ENCODE measurements at regions not wholly inside any gene's neighbourhood (a gene's known extent, or its start where the extent isn't known, plus 50 kb on each side); places are given as distances from the start of the nearest gene placed in this dataset.
"Not testable (repeated sequence)": the region's sequence is repeated elsewhere in the genome, so short reads cannot be mapped to it uniquely, and the experiment has no call there.

DNA sequence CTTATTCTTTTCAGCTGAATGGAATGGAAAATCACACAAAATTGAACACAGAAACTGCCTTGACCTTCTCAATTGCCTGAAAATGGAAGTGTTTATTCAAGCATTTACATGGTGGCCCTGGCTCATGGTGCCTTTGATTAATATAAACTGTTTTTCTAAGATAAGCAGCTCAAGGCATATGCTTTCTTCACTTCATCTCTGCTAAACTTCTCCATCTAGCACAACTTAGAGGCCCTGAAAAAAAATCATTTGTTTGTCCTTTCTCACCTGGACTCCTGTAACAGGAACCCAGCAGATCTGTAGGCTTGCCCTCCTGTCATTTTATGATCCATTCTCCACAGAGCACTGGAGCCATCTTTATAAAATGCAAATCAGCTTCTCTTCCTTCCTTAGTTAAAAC is 117.5 kb upstream of the KRR1 start:
- Histone ChIP-seq H3K27me3 (ENCODE audit: control insufficient read depth, insufficient read depth, low read length) (no peaks in the 10 kb centered on the region), H3K36me3 (ENCODE audit: control insufficient read depth, insufficient read depth, low read length) (no peaks in the 10 kb centered on the region), H3K4me3 (ENCODE audit: low read depth, low read length) (no peak overlapping the region)
- DNase-seq (ENCODE audit: low read depth), result no peak
- TF ChIP-seq, protein P1, sequence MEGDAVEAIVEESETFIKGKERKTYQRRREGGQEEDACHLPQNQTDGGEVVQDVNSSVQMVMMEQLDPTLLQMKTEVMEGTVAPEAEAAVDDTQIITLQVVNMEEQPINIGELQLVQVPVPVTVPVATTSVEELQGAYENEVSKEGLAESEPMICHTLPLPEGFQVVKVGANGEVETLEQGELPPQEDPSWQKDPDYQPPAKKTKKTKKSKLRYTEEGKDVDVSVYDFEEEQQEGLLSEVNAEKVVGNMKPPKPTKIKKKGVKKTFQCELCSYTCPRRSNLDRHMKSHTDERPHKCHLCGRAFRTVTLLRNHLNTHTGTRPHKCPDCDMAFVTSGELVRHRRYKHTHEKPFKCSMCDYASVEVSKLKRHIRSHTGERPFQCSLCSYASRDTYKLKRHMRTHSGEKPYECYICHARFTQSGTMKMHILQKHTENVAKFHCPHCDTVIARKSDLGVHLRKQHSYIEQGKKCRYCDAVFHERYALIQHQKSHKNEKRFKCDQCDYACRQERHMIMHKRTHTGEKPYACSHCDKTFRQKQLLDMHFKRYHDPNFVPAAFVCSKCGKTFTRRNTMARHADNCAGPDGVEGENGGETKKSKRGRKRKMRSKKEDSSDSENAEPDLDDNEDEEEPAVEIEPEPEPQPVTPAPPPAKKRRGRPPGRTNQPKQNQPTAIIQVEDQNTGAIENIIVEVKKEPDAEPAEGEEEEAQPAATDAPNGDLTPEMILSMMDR (IDR thresholded peaks at IDR 0.05; ENCODE audit: insufficient read depth, low read length, poor library complexity, severe bottlenecking), result no peak

DNA sequence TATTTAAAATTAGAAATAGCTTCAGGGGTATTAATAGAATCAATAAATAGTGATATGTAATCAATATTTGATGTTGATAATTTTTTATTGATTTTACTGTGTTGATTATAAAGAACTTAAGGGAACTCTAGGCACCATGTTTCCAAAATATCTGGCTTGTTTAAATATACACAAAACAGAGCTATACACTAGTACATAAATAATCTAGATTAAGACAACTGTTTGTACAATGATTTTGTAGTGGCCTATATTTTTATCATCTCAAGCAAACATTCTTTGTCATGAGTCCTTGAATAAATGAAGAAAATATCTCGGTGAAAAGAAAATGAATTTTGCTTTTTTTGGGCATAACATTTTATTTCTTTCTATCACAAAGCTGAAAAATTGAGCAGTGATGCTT is 117.1 kb upstream of the KRR1 start:
- H3K4me3 ChIP-seq (ENCODE audit: low read depth, low read length), result no peak overlapping the region
- TF ChIP-seq, protein P1 (IDR thresholded peaks at IDR 0.05; ENCODE audit: insufficient read depth, low read length, poor library complexity, severe bottlenecking), result no peak

DNA sequence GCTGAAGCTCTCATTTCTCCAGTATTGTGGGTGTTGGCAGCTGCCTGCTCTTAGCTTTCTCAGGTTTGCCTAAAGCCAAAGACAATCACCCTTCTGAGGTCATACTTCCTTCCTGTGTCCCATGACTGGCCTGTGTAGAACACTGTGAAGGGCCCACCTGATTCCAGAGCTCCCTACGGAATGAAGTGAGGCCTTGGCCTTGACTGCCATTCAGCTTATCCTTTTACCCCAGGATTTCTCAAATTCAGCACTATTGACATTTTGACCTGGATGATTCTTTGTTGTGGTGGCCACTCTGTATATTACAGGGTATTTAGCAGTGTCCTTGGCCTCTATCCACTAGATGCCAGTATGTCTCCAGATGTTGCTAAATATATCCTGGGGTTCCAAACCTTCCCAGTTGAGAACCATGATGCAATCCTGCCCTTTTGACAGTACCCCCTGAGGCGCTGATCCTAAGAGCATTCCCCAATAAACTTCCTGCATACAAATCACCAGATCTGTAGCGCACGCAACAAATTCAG is 112.3 kb upstream of the KRR1 start:
- Histone ChIP-seq H3K36me3 (ENCODE audit: control insufficient read depth, insufficient read depth, low read length) (no peaks in the 10 kb centered on the region), H3K27me3 (ENCODE audit: control insufficient read depth, insufficient read depth, low read length) (no peaks in the 10 kb centered on the region), H3K4me3 (ENCODE audit: low read depth, low read length) (no peak overlapping the region)
- TF ChIP-seq, protein P1 (IDR thresholded peaks at IDR 0.05; ENCODE audit: insufficient read depth, low read length, poor library complexity, severe bottlenecking), result peak; percentile 33
- DNase-seq (ENCODE audit: low read depth), result no peak

More for the DNA sequence above, 117.1 kb upstream of the KRR1 start:
- no peaks in the 10 kb centered on the region for H3K36me3 ChIP-seq (ENCODE audit: control insufficient read depth, insufficient read depth, low read length)
- no peaks in the 10 kb centered on the region for H3K27me3 ChIP-seq (ENCODE audit: control insufficient read depth, insufficient read depth, low read length)
- DNase-seq (ENCODE audit: low read depth), result no peak

DNA sequence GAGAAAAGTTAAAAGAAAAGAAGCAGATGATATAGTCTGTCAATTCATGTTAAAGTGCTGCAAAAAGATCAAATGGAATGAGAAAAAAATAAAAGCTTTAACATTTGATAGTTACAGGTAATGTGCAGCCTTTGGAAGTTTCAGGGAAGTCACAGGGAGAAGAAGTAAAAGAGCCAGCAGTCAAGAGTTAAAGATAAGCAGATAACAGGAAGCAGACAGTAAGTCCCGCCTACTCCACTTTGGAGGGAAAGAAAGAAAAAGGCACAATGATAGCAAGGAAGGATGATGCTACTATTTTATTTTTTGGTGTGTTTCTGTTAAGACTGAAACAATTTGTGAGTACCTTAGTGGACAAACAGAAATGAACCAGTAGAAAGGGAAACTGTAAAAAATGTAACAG is 111.1 kb upstream of the KRR1 start:
- DNase-seq (ENCODE audit: low read depth), result no peak
- TF ChIP-seq, protein P1 (IDR thresholded peaks at IDR 0.05; ENCODE audit: insufficient read depth, low read length, poor library complexity, severe bottlenecking), result no peak
- no peak overlapping the region for H3K4me3 ChIP-seq (ENCODE audit: low read depth, low read length)
- H3K36me3 ChIP-seq (ENCODE audit: control insufficient read depth, insufficient read depth, low read length), result no peaks in the 10 kb centered on the region
- no peaks in the 10 kb centered on the region for H3K27me3 ChIP-seq (ENCODE audit: control insufficient read depth, insufficient read depth, low read length)

DNA sequence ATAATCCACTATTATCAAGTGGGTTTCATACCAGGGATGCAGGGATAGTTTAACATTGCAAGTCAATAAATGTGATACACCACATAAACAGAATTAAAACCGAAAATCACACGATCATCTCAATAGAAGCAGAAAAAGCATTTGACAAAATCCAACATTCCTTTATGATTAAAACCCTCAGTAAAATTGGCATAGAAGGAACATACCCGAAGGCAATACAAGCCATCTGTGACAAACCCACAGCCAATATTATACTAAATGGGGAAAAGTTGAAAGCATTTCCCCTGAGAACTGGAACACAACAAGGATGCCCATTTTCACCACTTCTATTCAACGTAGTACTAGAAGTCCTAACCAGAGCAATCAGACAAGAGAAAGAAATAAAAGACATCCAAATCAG is 103.0 kb upstream of the KRR1 start:
- H3K36me3 ChIP-seq (ENCODE audit: control insufficient read depth, insufficient read depth, low read length); H3K4me3 ChIP-seq (ENCODE audit: low read depth, low read length); H3K27me3 ChIP-seq (ENCODE audit: control insufficient read depth, insufficient read depth, low read length); DNase-seq (ENCODE audit: low read depth): not testable (repeated sequence)

DNA sequence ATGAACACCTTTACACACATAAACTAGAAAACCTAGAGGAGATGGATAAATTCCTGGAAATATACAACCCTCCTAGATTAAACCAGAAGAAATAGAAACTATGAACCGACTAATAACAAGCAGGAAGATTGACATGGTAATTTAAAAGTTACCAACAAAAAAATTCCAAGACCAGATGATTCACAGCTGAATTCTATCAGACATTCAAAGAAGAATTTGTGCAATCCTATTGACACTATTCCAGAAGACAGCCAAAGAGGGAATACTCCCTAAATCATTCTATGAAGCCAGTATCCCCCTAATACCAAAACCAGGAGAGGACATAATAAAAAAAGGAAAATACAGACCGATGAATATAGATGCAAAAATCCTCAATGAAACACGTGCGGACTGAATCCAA is 102.6 kb upstream of the KRR1 start:
- DNase-seq (ENCODE audit: low read depth), result no peak
- TF ChIP-seq, protein P1 (IDR thresholded peaks at IDR 0.05; ENCODE audit: insufficient read depth, low read length, poor library complexity, severe bottlenecking), result no peak
- no peak overlapping the region for H3K4me3 ChIP-seq (ENCODE audit: low read depth, low read length)
- no peaks in the 10 kb centered on the region for H3K36me3 ChIP-seq (ENCODE audit: control insufficient read depth, insufficient read depth, low read length)
- H3K27me3 ChIP-seq (ENCODE audit: control insufficient read depth, insufficient read depth, low read length), result no peaks in the 10 kb centered on the region

Measured in kidney epithelial cell (primary cell).